ENCODE measurements at regions not wholly inside any gene's neighbourhood (a gene's known extent, or its start where the extent isn't known, plus 50 kb on each side); places are given as distances from the start of the nearest gene placed in this dataset.

- no peak overlapping the region for H2AFZ ChIP-seq (ENCODE audit: low read depth, low read length)
- H3K27ac ChIP-seq (ENCODE audit: insufficient read depth, low read depth, low read length) = no peak overlapping the region
- no peaks in the 10 kb centered on the region for H3K9me1 ChIP-seq (replicated peaks; ENCODE audit: control insufficient read depth, extremely low read depth, insufficient read depth, low read length)
- POLR2A ChIA-PET = no interaction called here
- no peak overlapping the region for H3K4me3 ChIP-seq (replicated peaks in 1 of 3; ENCODE audit: insufficient read depth in 1 of 3, low read depth in 1 of 3, low read length in 3 of 3)
- dilution Hi-C loops (cut with MboI; ENCODE audit: extremely low pct_ligation_motif_present, low sequenced_read_pairs) = no loop called here
- H3K4me1 ChIP-seq (ENCODE audit: control insufficient read depth, extremely low read depth, insufficient read depth, low read length) = no peaks in the 10 kb centered on the region
- BruUV-seq (replicated peaks) = no TSS peak
- peaks cover 0 to 6% of the 10 kb centered on the region in 2 experiments for H3K27me3 ChIP-seq (ENCODE audit: control insufficient read depth in 2 of 2, insufficient read depth in 2 of 2, low read length in 2 of 2)
- no peaks in the 10 kb centered on the region for H3K9me3 ChIP-seq (replicated peaks; ENCODE audit: control insufficient read depth, insufficient read depth, low read length)
- no peak overlapping the region for H3K9ac ChIP-seq (replicated peaks; ENCODE audit: extremely low read depth, insufficient read depth, low read length)
- TF ChIP-seq MAX (IDR thresholded peaks at IDR 0.05; ENCODE audit: insufficient read depth, insufficient read length) = no peak
- TF ChIP-seq EZH2 (IDR thresholded peaks at IDR 0.05; ENCODE audit: borderline replicate concordance, low read depth, low read length, severe bottlenecking) = no peak
- TF ChIP-seq POLR2A (IDR thresholded peaks at IDR 0.05; ENCODE audit: low read depth, low read length) = no peak
- TF ChIP-seq POLR2AphosphoS5 (IDR thresholded peaks at IDR 0.05; ENCODE audit: insufficient read depth, low read depth, low read length) = no peak
- no peak for TF ChIP-seq JUN (IDR thresholded peaks at IDR 0.05; ENCODE audit: borderline replicate concordance, insufficient read depth, insufficient read length, low read depth)
- TF ChIP-seq FOS (IDR thresholded peaks at IDR 0.05; ENCODE audit: borderline replicate concordance, insufficient read depth, low read length) = no peak
- no peak for TF ChIP-seq MYC (IDR thresholded peaks at IDR 0.05; ENCODE audit: low read depth, low read length)
- TF ChIP-seq CTCF (IDR thresholded peaks at IDR 0.05; ENCODE audit: extremely low read depth in 1 of 2, insufficient read depth in 1 of 2, low read depth in 1 of 2, low read length in 2 of 2) = no peak
- no peak for TF ChIP-seq GATA2 (IDR thresholded peaks at IDR 0.05; ENCODE audit: insufficient read depth, insufficient read length, low read depth, low read length)
- H3K79me2 ChIP-seq (ENCODE audit: control insufficient read depth, insufficient read depth, low read length) = no peaks in the 10 kb centered on the region
- FAIRE-seq (no peak), DNase-seq (ENCODE audit: low read depth, low spot score) (no peak)
- H4K20me1 ChIP-seq (replicated peaks; ENCODE audit: control insufficient read depth, extremely low read depth, insufficient read depth, low read length) = no peaks in the 10 kb centered on the region
- no peak overlapping the region for H3K4me2 ChIP-seq (ENCODE audit: insufficient read depth, low read length)
- no peaks in the 10 kb centered on the region for H3K36me3 ChIP-seq (ENCODE audit: control insufficient read depth in 2 of 2, extremely low read depth in 1 of 2, insufficient read depth in 2 of 2, low read length in 2 of 2)
- CTCF ChIA-PET = interaction anchor here (2.0 kb wide), 1 partner anchor 10 kb away, joined by 6 read pairs; no protein-coding TSS in a partner anchor
- intact Hi-C loops (cut with micrococcal nuclease) = no loop called here
Observed at GRCh38 chr4:42293967-42294813, 103.1 kb upstream of the SHISA3 start.

Data from endothelial cell of umbilical vein (primary cell).